HUES64 (cell line): ENCODE measurements at regions not wholly inside any gene's neighbourhood (a gene's known extent, or its start where the extent isn't known, plus 50 kb on each side); places are given as distances from the start of the nearest gene placed in this dataset.
A peak's percentile ranks its signal among the peaks of the same experiment; 100 is the strongest.
"Not testable (repeated sequence)": the region's sequence is repeated elsewhere in the genome, so short reads cannot be mapped to it uniquely, and the experiment has no call there.

Experiments used
- H3K27ac ChIP-seq: 2 replicates; pipeline ENCODE4 v1.7.0; 2013; ENCODE audit warnings: low read depth, low read length, inconsistent platforms
- H3K27me3 ChIP-seq: 2 replicates; pipeline ENCODE4 v1.6.1; 2013; ENCODE audit warnings: mild to moderate bottlenecking, low read length; ENCODE audit not compliant: insufficient read depth
- H3K36me3 ChIP-seq: 2 replicates; pipeline ENCODE4 v1.6.1; 2013; ENCODE audit warnings: mild to moderate bottlenecking, low read length; ENCODE audit not compliant: insufficient read depth
- H3K4me1 ChIP-seq: 2 replicates; pipeline ENCODE4 v1.6.1; 2013; ENCODE audit warnings: mild to moderate bottlenecking, low read length, moderate library complexity; ENCODE audit not compliant: insufficient read depth
- H3K4me3 ChIP-seq: 2 replicates; pipeline ENCODE4 v1.5.1; 2013; ENCODE audit warnings: mild to moderate bottlenecking, low read length, moderate library complexity
- H3K9ac ChIP-seq: 2 replicates; pipeline ENCODE4 v1.6.1; 2013; ENCODE audit warnings: mild to moderate bottlenecking, low read depth, low read length
- H3K9me3 ChIP-seq: 2 replicates; pipeline ENCODE4 v1.6.1; 2013; ENCODE audit warnings: low read depth, low read length; ENCODE audit not compliant: insufficient read depth
- WGBS: fragments of 150-250, 120-280 bp; methylation state at CpG from one replicate; pipeline ENCODE4 v1.1.7; 2013; ENCODE audit warnings: missing lambda C conversion rate; 5-methylcytosine and 5-hydroxymethylcytosine counted together

DNA sequence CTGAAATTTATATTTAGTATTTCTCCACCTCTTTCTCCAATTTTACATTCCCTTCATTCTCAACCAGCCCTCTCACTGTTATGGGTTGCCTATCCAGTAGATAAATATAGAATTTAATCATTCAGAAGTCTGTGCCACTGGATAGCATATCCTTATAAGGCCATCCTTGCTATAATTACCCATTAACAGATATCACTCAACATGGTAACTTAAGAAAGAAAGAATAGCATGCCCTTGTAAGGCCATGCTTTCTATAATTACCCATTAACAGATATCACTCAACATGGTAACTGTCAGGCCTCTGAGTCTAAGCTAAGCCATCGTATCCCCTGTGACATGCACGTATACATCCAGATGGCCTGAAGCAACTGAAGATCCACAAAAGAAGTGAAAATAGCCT lies 1137.4 kb upstream of the FAM98A start:
- Histone ChIP-seq H3K4me1 (peaks cover 38% of the 10 kb centered on the region), H3K27me3 (no peaks in the 10 kb centered on the region), H3K9me3 (no peaks in the 10 kb centered on the region), H3K4me3 (no peak overlapping the region), H3K9ac (no peak overlapping the region), H3K36me3 (no peaks in the 10 kb centered on the region), H3K27ac (no peak overlapping the region)
- 70% methylated on average over 2 of the region's 2 CpGs for WGBS

DNA sequence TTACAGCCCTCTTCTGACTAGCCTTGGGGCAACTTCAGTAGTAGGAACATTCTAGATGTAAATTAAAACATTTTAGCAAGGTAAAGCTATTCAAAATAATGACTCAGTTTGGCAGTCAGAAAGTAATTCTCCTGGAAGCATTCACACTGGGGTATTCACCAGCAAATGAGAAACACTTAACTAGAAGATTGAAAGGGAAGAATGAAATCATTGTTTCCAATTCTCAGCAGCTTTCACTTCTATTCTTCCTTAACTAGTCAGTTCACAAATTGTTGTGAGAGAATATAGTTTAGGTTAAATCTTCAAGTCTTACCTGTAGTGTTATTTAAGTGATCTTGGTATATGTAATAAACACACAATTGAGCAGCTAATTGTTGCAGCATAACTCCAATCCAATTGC lies 1135.6 kb upstream of the FAM98A start:
- Histone ChIP-seq H3K4me1 (peaks cover 52% of the 10 kb centered on the region), H3K4me3 (no peak overlapping the region), H3K27ac (peak overlapping the region; percentile 93), H3K27me3 (no peaks in the 10 kb centered on the region), H3K36me3 (no peaks in the 10 kb centered on the region), H3K9me3 (no peaks in the 10 kb centered on the region), H3K9ac (peak overlapping the region; percentile 38; the same call in 1 of the 2 replicates)

DNA sequence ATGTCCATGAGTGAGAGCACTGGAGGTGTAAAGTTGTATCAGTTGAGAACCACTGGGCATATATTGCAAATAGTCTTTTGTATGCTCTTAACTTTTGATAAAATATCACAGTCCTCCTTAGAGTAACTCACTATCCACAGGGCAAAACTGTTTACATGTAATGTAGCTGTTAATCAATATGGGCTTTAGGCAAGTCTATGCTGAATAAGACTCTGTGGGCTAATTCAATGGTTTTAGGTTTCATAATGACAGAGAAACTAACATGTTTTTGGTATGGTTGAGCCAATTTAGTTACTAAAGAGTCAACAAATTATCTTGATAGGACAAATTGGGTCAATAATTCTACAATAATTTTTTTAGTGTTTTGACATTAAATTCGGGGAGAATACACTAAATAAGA lies 1134.9 kb upstream of the FAM98A start:
- H3K9me3 ChIP-seq, result no peaks in the 10 kb centered on the region
- H3K4me1 ChIP-seq, result peaks cover 55% of the 10 kb centered on the region
- H3K27me3 ChIP-seq, result no peaks in the 10 kb centered on the region
- H3K4me3 ChIP-seq, result no peak overlapping the region
- no peaks in the 10 kb centered on the region for H3K36me3 ChIP-seq
- 0 out of 2 replicates have a peak overlapping the region, but pooled peaks have one; percentile 1 for H3K9ac ChIP-seq
- H3K27ac ChIP-seq, result peak overlapping the region; percentile 93
- WGBS, result no CpG with 5 or more reads among the region's 1 CpG

DNA sequence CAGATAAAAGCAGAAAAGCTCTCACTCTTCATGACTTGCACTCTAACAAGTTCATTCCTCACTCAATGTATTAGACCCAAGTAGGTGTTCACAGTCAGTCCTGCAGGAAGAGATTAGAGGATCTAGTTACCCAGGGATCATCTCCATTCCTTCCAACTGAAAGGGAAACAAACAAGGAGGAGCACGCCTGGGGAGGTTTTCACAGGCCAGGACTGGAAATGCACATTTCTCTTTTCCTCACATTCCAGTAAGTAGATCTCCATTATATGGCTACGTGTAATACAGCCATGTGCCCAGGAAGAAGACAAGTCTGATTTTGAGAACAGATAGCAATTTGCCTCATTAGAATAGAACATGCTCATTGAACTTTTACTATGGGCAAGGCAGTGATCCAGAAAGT lies 1132.2 kb upstream of the FAM98A start:
- no peak overlapping the region for H3K4me3 ChIP-seq
- WGBS, result 85% methylated on average over 2 of the region's 2 CpGs
- H3K9me3 ChIP-seq, result no peaks in the 10 kb centered on the region
- H3K4me1 ChIP-seq, result peaks cover 48% of the 10 kb centered on the region
- H3K27ac ChIP-seq, result no peak overlapping the region
- H3K27me3 ChIP-seq, result no peaks in the 10 kb centered on the region
- no peaks in the 10 kb centered on the region for H3K36me3 ChIP-seq
- no peak overlapping the region for H3K9ac ChIP-seq

DNA sequence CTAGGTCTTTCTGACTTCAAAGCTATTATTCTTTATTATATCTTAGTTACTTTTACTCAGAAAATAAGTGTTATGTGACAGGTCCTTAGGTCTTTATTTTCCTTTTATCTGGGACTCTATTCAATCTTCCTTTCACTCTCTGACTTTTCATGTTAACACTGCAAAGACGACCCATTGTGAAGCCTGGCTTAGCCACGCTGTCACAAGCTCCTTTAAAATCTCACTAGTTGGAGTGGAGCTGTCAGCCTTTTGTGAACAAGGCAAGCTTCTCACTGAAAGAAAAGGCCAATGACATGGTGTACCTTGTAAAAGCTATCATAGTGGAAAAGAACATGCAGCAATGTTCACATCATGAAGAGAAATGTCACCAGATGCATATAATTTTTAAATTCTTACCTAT lies 1130.7 kb upstream of the FAM98A start:
- Histone ChIP-seq H3K4me1 (peaks cover 33% of the 10 kb centered on the region), H3K9me3 (no peaks in the 10 kb centered on the region), H3K36me3 (no peaks in the 10 kb centered on the region), H3K9ac (no peak overlapping the region), H3K27me3 (no peaks in the 10 kb centered on the region), H3K27ac (no peak overlapping the region), H3K4me3 (no peak overlapping the region)
- 27% methylated on average over 2 of the region's 2 CpGs for WGBS

DNA sequence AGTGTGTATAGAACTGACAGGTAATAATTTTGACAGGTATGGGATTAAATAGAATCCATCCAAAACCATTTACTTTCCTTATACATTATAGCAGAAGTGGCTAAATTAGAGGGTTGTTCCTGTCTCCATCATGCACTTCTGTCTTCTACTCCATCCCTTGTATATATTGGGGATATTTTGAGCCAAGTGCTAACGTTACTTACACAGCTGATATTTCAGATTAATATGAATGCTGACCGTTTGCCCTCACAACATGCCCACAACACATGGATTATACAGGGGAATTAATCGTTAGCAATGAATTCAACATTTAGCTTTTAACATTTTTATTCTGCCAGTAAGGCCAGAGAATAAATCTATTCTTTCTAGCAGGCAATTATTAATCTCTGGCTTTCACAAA lies 1125.0 kb upstream of the FAM98A start:
- Histone ChIP-seq H3K27me3 (no peaks in the 10 kb centered on the region), H3K36me3 (no peaks in the 10 kb centered on the region), H3K9ac (no peak overlapping the region), H3K4me3 (no peak overlapping the region), H3K9me3 (no peaks in the 10 kb centered on the region), H3K27ac (no peak overlapping the region), H3K4me1 (0 out of 2 replicates have a peak, but pooled peaks cover 1% of the 10 kb centered on the region)
- 100% methylated on average over 3 of the region's 3 CpGs for WGBS

DNA sequence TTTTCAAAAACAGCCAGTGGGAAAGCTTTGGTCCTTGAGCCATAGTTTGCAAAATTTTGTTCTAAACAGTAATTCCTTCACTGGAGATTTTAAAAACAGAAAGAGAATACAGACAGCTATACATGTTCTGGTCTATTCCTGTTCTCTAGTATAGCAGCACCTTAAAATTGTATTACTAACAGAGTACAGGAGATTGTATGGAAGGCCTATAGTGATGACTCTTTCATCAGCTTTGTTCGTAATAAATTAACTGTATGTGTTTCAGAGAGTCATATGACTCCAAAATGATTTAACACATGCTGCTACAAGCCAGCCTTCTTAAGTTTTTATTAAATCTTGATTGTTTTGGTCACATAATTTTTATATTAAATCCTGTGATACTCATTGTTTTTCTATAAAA lies 1124.6 kb upstream of the FAM98A start:
- peaks cover 6% of the 10 kb centered on the region; the same call in 1 of the 2 replicates for H3K4me1 ChIP-seq
- no peaks in the 10 kb centered on the region for H3K9me3 ChIP-seq
- no peaks in the 10 kb centered on the region for H3K27me3 ChIP-seq
- no peak overlapping the region for H3K4me3 ChIP-seq
- H3K36me3 ChIP-seq, result no peaks in the 10 kb centered on the region
- no peak overlapping the region for H3K27ac ChIP-seq
- 100% methylated on average over 1 of the region's 1 CpG for WGBS
- H3K9ac ChIP-seq, result no peak overlapping the region

DNA sequence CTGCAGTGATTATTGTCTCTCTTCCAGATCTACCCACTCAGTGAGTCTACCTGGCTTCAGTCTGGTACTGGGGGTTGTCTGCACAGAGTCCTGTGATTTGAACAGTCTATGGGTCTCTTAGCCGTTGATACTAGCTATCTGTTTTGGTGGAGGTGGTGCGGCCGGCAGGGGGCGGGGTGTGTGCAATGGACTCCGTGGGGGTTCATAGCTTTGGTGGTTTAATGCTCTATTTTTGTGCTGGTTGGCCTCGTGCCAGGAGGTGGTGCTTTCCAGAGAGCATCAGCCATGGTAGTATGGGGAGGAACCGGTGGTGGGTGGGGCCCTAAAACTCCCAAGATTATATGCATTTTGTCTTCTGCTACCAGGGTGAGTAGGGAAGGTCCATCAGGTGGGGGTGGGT lies 1120.1 kb upstream of the FAM98A start:
- peaks cover 19% of the 10 kb centered on the region for H3K4me1 ChIP-seq
- H3K27me3 ChIP-seq, result no peaks in the 10 kb centered on the region
- H3K9ac ChIP-seq, result no peak overlapping the region
- no peaks in the 10 kb centered on the region for H3K9me3 ChIP-seq
- no peak overlapping the region for H3K4me3 ChIP-seq
- WGBS, result 96% methylated on average over 7 of the region's 7 CpGs
- H3K27ac ChIP-seq, result no peak overlapping the region
- H3K36me3 ChIP-seq, result no peaks in the 10 kb centered on the region

DNA sequence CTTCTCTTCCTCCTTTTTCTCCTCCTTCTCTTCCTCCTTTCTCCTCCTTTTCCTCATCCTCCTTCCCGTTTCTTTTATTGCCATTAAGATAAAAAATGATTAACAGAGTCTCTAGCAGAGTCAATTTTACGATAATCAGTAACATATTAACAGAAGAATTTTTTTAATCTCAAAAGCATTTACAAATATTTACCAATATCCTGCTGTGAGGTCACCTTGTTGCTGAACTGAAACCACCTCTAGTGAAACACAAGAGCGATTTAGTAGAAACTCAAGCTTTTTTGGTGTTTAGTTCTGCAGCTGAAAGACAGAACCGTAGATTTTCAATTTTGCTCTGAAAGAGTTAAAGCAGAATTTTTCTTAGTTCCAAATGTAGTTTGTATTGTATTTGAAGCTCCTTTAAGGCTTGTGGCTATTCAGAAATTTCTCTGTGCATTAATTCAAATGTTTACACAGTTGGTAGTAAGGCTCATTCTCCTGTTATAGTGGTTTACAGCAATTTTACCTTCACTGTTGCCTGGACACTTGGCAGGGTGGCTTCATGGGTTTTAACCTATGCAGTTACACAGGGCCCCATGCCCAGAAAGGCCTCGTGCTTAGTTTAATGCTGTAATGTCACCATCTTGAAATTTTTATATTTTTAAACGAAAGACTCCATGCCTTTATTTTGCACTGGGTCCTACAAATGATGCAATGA lies 1106.6 kb upstream of the FAM98A start:
- 92% methylated on average over 6 of the region's 6 CpGs for WGBS
- Histone ChIP-seq H3K36me3 (no peaks in the 10 kb centered on the region), H3K9me3 (no peaks in the 10 kb centered on the region), H3K9ac (no peak overlapping the region), H3K4me1 (peaks cover 10% of the 10 kb centered on the region; the same call in 1 of the 2 replicates), H3K27ac (no peak overlapping the region), H3K4me3 (no peak overlapping the region), H3K27me3 (no peaks in the 10 kb centered on the region)

DNA sequence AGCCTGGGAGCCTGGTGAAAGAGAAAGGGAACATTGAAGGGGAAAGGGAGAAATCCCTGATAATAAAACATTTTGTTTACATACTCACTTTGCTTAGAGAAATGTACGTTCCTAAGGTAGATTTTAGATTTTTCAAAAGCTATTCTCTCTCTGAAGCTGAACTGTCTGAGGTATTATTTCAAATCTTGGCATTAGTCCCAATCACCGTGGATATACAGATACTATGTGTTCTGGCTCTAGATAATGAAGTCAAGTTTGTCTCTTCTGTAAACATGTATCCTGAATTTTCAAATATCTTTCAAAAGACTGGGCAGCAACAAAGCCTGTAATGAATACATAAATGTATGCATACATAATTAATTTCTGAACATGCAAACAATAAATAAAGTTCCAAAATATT lies 1104.2 kb upstream of the FAM98A start:
- no peaks in the 10 kb centered on the region for H3K9me3 ChIP-seq
- H3K27ac ChIP-seq, result no peak overlapping the region
- H3K36me3 ChIP-seq, result no peaks in the 10 kb centered on the region
- H3K4me3 ChIP-seq, result no peak overlapping the region
- H3K27me3 ChIP-seq, result no peaks in the 10 kb centered on the region
- no peak overlapping the region for H3K9ac ChIP-seq
- H3K4me1 ChIP-seq, result peaks cover 10% of the 10 kb centered on the region; the same call in 1 of the 2 replicates
- WGBS, result 100% methylated on average over 2 of the region's 2 CpGs

DNA sequence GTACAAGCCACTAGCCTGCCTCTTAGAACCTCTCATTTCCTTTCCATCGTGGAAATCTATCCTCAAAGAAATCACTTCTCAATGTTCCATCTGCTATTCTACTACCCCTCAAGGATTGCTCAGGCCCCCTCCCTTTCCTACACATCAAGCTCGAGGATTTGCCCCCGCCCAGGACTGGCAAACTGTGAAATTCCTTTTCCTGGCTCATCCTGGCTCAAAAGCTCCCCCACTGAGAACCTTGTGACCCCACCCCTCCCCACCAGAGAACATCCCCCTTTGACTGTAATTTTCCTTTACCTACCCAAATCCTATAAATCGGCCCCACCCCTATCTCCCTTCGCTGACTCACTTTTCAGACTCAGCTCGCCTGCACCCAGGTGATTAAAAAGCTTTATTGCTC lies 1103.3 kb upstream of the FAM98A start:
- not testable (repeated sequence) for H3K27ac ChIP-seq, H3K27me3 ChIP-seq, H3K9ac ChIP-seq, H3K36me3 ChIP-seq, H3K9me3 ChIP-seq, H3K4me3 ChIP-seq
- peaks cover 10% of the 10 kb centered on the region; the same call in 1 of the 2 replicates for H3K4me1 ChIP-seq
- 49% methylated on average over 6 of the region's 6 CpGs for WGBS

DNA sequence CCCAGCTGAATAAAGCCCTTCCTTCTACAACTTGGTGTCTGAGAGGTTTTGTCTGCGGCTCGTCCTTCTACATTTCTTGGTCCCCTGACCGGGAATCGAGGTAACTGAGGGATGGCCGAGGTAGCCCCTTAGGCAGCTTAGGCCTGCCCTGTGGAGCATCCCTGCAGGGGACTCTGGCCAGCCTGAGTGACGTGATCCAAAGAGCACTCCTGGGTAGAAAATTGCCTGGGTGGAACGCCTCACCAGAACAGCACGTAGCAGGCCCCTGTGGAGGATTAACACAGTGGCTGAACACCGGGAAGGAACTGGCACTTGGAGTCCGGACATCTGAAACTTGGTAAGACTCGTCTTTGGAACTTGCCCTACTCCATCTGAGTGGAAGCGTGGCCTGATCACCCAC lies 1078.5 kb upstream of the FAM98A start:
- not testable (repeated sequence) for H3K27me3 ChIP-seq, H3K27ac ChIP-seq, H3K4me3 ChIP-seq, H3K36me3 ChIP-seq, H3K9ac ChIP-seq, H3K9me3 ChIP-seq, H3K4me1 ChIP-seq
- WGBS, result 96% methylated on average over 12 of the region's 12 CpGs
